ENCODE measurements at regions not wholly inside any gene's neighbourhood (a gene's known extent, or its start where the extent isn't known, plus 50 kb on each side); places are given as distances from the start of the nearest gene placed in this dataset.

DNA sequence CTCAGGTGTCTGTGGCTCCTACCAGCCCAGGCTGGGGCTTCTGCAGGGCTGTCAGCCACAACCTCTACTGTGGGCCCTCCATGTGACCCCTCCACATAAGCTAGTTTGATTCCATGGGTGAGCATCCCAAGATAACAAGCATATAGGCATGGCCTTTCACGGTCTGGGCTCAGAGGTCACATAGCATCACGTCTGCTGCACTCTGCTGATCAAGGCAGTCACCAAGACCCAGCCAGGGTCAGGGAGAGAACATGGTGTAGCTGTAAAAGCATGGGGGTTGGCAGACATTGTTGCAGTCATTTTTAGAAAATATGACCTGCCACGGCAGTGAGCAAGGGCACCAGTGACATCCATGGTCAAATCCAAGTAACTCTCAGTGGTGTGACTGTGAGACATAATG is 698.8 kb downstream of the UQCRFS1 start:
- DNase-seq (ENCODE audit: low read depth) = no peak
- H3K4me3 ChIP-seq (ENCODE audit: low read depth, low read length) = no peak overlapping the region
- TF ChIP-seq, protein P1, sequence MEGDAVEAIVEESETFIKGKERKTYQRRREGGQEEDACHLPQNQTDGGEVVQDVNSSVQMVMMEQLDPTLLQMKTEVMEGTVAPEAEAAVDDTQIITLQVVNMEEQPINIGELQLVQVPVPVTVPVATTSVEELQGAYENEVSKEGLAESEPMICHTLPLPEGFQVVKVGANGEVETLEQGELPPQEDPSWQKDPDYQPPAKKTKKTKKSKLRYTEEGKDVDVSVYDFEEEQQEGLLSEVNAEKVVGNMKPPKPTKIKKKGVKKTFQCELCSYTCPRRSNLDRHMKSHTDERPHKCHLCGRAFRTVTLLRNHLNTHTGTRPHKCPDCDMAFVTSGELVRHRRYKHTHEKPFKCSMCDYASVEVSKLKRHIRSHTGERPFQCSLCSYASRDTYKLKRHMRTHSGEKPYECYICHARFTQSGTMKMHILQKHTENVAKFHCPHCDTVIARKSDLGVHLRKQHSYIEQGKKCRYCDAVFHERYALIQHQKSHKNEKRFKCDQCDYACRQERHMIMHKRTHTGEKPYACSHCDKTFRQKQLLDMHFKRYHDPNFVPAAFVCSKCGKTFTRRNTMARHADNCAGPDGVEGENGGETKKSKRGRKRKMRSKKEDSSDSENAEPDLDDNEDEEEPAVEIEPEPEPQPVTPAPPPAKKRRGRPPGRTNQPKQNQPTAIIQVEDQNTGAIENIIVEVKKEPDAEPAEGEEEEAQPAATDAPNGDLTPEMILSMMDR (IDR thresholded peaks at IDR 0.05; ENCODE audit: low read depth, low read length, missing control alignments) = no peak

DNA sequence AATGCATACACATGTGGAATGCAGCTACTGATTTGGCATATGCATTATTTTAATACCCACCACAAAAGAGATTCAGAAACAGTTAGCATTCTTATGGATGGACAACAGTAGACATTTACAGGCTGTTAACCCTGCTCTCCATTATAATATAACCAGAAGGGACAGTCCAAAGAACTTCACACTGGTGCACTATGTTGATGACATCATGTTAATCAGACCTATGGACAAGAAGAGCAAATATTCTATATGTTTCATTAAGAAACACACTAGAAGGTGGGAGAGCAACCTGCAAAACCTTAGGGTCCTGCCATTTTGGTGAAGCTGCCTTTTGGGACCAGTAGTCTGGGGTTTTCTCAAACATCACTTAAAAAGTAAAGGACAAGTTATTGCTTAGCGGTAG is 701.3 kb downstream of the UQCRFS1 start:
- TF ChIP-seq, protein P1 (IDR thresholded peaks at IDR 0.05; ENCODE audit: low read depth, low read length, missing control alignments) = no peak
- DNase-seq (ENCODE audit: low read depth) = no peak

DNA sequence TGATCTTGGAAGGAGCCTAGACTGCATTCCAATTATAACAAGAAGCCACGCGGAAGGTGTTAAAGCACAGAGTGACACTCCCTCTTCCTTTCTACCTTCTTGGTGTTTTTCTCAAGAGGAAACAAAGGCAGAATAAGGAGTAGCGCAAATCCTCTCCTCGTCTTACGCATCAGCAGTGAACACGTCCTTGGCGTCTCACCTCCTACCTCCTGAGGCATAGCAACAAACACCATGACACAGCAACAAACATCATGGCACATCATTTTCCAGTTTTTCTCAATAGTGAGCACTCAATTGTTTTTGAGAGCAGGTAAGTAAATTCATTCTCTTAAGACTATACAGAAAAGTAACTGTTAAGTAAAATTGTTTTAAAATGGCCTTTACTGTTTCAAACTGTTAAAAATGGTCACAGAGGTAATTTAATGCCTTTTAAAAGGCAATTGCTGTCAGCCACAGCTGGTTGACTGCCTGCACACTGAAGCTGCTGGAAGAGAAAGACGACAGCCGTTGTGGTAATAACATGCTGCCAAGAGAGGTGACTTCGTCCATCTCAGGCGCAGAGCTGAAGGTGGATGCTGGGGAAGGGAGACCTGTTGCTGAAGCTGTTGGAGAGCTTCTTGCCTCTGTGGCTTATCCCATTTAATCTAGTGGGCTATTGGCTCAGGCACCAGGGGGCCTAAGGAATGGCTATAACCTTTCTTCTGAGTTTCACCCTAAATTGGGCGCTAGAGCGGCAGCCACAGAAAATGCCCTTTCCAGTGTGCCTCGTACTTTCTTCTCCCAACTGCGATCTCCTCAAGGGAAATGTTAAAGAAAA is 703.7 kb downstream of the UQCRFS1 start:
- DNase-seq (ENCODE audit: low read depth) = no peak
- TF ChIP-seq, protein P1 (IDR thresholded peaks at IDR 0.05; ENCODE audit: low read depth, low read length, missing control alignments) = no peak
- H3K4me3 ChIP-seq (ENCODE audit: low read depth, low read length) = no peak overlapping the region

More for the DNA sequence above, 701.3 kb downstream of the UQCRFS1 start:
- no peak overlapping the region for H3K4me3 ChIP-seq (ENCODE audit: low read depth, low read length)

DNA sequence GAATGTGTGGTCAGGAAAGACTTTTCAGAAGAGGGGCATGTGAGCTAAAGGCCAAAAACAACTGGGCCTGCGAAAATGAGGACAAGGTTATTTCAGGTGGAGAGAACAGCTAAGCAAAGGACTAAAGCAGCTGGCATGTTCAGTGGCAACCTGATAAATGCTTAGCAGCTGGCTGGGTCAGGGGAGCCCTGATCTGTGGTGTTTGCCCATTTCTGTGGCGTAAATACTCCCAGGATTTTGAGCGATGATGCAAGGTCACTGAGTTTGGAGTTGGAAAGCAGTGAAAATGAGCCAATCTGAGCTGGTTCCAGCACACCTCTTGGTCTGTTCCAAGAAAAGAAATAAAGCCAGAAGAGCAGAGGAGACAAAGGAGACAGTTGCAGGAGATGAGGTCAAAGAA is 704.3 kb downstream of the UQCRFS1 start:
- TF ChIP-seq, protein P1 (IDR thresholded peaks at IDR 0.05; ENCODE audit: low read depth, low read length, missing control alignments) = no peak
- no peak for DNase-seq (ENCODE audit: low read depth)
- H3K4me3 ChIP-seq (ENCODE audit: low read depth, low read length) = no peak overlapping the region

DNA sequence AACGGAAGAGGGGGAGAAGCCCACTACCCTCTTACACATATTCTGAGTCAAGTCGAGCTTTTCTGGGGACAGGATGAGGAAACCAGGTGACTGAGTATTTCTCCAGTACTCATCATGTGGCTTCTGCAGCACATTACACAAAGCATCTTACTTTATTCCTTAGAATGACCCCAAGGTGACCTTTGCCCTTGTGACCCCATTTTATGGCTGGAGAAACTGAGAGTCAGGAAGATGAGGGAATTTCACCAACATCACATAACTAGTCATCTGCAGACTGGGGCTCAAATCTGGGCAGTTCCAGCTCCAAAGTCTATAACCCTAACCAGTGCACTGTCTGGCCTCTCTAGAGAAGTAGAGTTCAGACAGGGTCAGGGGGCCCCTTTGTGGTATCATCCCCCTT is 707.0 kb downstream of the UQCRFS1 start:
- H3K4me3 ChIP-seq (ENCODE audit: low read depth, low read length) = no peak overlapping the region
- TF ChIP-seq, protein P1 (IDR thresholded peaks at IDR 0.05; ENCODE audit: low read depth, low read length, missing control alignments) = no peak
- DNase-seq (ENCODE audit: low read depth) = no peak

DNA sequence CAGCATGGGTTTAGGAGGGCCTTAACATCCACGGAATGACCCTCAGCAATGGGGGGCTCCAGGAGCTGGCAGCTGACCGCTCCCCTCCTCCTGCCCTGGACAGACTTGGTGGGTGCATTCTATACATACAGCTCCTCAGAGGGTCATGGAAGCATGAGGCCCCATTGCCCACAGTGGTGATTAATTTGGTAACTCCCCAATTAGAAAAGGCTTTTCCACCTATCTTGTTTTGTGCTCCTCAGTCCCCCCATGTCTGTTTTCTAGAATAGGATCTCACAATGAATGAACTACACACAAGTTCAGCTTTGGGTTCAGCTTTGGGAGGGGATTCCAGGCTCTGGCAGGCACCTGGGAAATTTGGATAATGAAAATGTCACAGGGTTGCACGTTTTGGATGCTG is 707.8 kb downstream of the UQCRFS1 start:
- no peak for DNase-seq (ENCODE audit: low read depth)
- no peak overlapping the region for H3K4me3 ChIP-seq (ENCODE audit: low read depth, low read length)
- TF ChIP-seq, protein P1 (IDR thresholded peaks at IDR 0.05; ENCODE audit: low read depth, low read length, missing control alignments) = no peak

DNA sequence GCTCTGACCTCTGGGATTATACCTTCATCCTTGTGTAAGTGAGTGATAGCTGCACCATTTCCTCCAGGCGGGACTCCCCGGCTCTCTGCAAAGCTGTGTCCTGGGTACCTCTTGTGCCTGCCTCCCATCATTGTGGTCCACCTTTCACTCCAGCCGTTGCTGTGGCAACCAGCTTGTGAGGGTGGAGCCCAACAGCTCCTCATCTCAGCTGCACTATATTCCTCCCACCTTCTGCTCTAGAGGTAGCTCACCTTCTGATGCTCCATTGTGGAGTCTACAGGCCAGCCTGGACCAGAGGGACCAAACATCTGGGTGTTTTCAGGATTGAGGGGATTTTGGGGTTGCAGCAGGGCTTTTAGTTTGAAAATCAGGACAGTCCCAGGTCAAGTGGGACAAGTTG is 708.2 kb downstream of the UQCRFS1 start:
- TF ChIP-seq, protein P1 (IDR thresholded peaks at IDR 0.05; ENCODE audit: low read depth, low read length, missing control alignments) = no peak
- no peak for DNase-seq (ENCODE audit: low read depth)
- H3K4me3 ChIP-seq (ENCODE audit: low read depth, low read length) = no peak overlapping the region
